ENCODE measurements at regions not wholly inside any gene's neighbourhood (a gene's known extent, or its start where the extent isn't known, plus 50 kb on each side); places are given as distances from the start of the nearest gene placed in this dataset.

- TF ChIP-seq CTCF (IDR thresholded peaks at IDR 0.05) (no peak), POLR2A (IDR thresholded peaks at IDR 0.05) (no peak)
Measured at GRCh38 chr18:51401912-51402311, 204.4 kb upstream of the MEX3C start.

All from uterus (tissue), 2 donors.